Stimulated activated naive CD8-positive, alpha-beta T cell treated with anti-CD3 and anti-CD28 coated beads, Interleukin-15, Interleukin-2, amounts not matched to agents 100 ng/mL and 50 ng/mL, for 24 hours (primary cell): ENCODE measurements at regions not wholly inside any gene's neighbourhood (a gene's known extent, or its start where the extent isn't known, plus 50 kb on each side); places are given as distances from the start of the nearest gene placed in this dataset.
"Not testable (repeated sequence)": the region's sequence is repeated elsewhere in the genome, so short reads cannot be mapped to it uniquely, and the experiment has no call there.

Experiments
- H3K27ac Mint-ChIP-seq: one replicate; pipeline ENCODE4 v1.8.0; 2021; ENCODE audit warnings: mild to moderate bottlenecking, mixed read lengths
- H3K27me3 Mint-ChIP-seq: one replicate; pipeline ENCODE4 v1.8.0; 2021; ENCODE audit warnings: mixed read lengths
- H3K36me3 Mint-ChIP-seq: one replicate; pipeline ENCODE4 v1.8.0; 2021; ENCODE audit warnings: low read depth, mixed read lengths
- H3K4me1 Mint-ChIP-seq: one replicate; pipeline ENCODE4 v1.8.0; 2021; ENCODE audit warnings: low read depth, mixed read lengths
- H3K4me3 Mint-ChIP-seq: one replicate; pipeline ENCODE4 v1.8.0; 2021; ENCODE audit warnings: mild to moderate bottlenecking, mixed read lengths
- H3K9me3 Mint-ChIP-seq: one replicate; pipeline ENCODE4 v1.8.0; 2021; ENCODE audit warnings: mixed read lengths

GRCh38 chr14:106211334-106211900 lies 685.0 kb downstream of the TMEM121 start:
- Mint-ChIP-seq H3K4me3 (no peak overlapping the region), H3K27ac (no peak overlapping the region), H3K9me3 (no peaks in the 10 kb centered on the region), H3K27me3 (peaks cover 12% of the 10 kb centered on the region), H3K4me1 (peaks cover 7% of the 10 kb centered on the region), H3K36me3 (no peaks in the 10 kb centered on the region)

GRCh38 chr14:106215229-106215628 lies 688.8 kb downstream of the TMEM121 start:
- Mint-ChIP-seq H3K4me1 (peaks cover 4% of the 10 kb centered on the region), H3K4me3 (no peak overlapping the region), H3K27ac (no peak overlapping the region), H3K27me3 (peaks cover 8% of the 10 kb centered on the region), H3K9me3 (no peaks in the 10 kb centered on the region), H3K36me3 (no peaks in the 10 kb centered on the region)

GRCh38 chr14:106216679-106217078 lies 690.3 kb downstream of the TMEM121 start:
- no peak overlapping the region for H3K4me3 Mint-ChIP-seq
- no peak overlapping the region for H3K27ac Mint-ChIP-seq
- H3K4me1 Mint-ChIP-seq, result no peaks in the 10 kb centered on the region
- peaks cover 8% of the 10 kb centered on the region for H3K27me3 Mint-ChIP-seq
- no peaks in the 10 kb centered on the region for H3K9me3 Mint-ChIP-seq
- H3K36me3 Mint-ChIP-seq, result no peaks in the 10 kb centered on the region

GRCh38 chr14:106218174-106218573 lies 691.8 kb downstream of the TMEM121 start:
- Mint-ChIP-seq H3K36me3 (no peaks in the 10 kb centered on the region), H3K27me3 (peaks cover 3% of the 10 kb centered on the region), H3K4me3 (no peak overlapping the region), H3K27ac (no peak overlapping the region), H3K4me1 (no peaks in the 10 kb centered on the region), H3K9me3 (no peaks in the 10 kb centered on the region)

GRCh38 chr14:106222311-106222710 lies 695.9 kb downstream of the TMEM121 start:
- Mint-ChIP-seq H3K36me3 (no peaks in the 10 kb centered on the region), H3K9me3 (no peaks in the 10 kb centered on the region), H3K27me3 (no peaks in the 10 kb centered on the region), H3K27ac (no peak overlapping the region), H3K4me1 (peaks cover 20% of the 10 kb centered on the region), H3K4me3 (no peak overlapping the region)

- H3K27ac Mint-ChIP-seq, result no peak overlapping the region
- H3K27me3 Mint-ChIP-seq, result no peaks in the 10 kb centered on the region
- H3K4me1 Mint-ChIP-seq, result peaks cover 23% of the 10 kb centered on the region
- H3K9me3 Mint-ChIP-seq, result no peaks in the 10 kb centered on the region
- no peaks in the 10 kb centered on the region for H3K36me3 Mint-ChIP-seq
- H3K4me3 Mint-ChIP-seq, result no peak overlapping the region
Observed at GRCh38 chr14:106222731-106223130, 696.3 kb downstream of the TMEM121 start.

- H3K4me3 Mint-ChIP-seq, result no peak overlapping the region
- no peaks in the 10 kb centered on the region for H3K36me3 Mint-ChIP-seq
- no peaks in the 10 kb centered on the region for H3K27me3 Mint-ChIP-seq
- H3K27ac Mint-ChIP-seq, result peak overlapping the region; percentile 58
- H3K9me3 Mint-ChIP-seq, result no peaks in the 10 kb centered on the region
- H3K4me1 Mint-ChIP-seq, result peaks cover 51% of the 10 kb centered on the region
Observed at GRCh38 chr14:106227793-106228192, 701.4 kb downstream of the TMEM121 start.

- no peaks in the 10 kb centered on the region for H3K9me3 Mint-ChIP-seq
- no peaks in the 10 kb centered on the region for H3K27me3 Mint-ChIP-seq
- H3K27ac Mint-ChIP-seq, result peak overlapping the region; percentile 78
- H3K4me1 Mint-ChIP-seq, result peaks cover 52% of the 10 kb centered on the region
- H3K36me3 Mint-ChIP-seq, result no peaks in the 10 kb centered on the region
- peak overlapping the region; percentile 65 for H3K4me3 Mint-ChIP-seq
Observed at GRCh38 chr14:106228541-106229158, 702.3 kb downstream of the TMEM121 start.

GRCh38 chr14:106230071-106230470 lies 703.7 kb downstream of the TMEM121 start:
- Mint-ChIP-seq H3K36me3 (no peaks in the 10 kb centered on the region), H3K27ac (no peak overlapping the region), H3K4me1 (peaks cover 52% of the 10 kb centered on the region), H3K4me3 (peak overlapping the region; percentile 33), H3K9me3 (no peaks in the 10 kb centered on the region), H3K27me3 (no peaks in the 10 kb centered on the region)

GRCh38 chr14:106233191-106233590 lies 706.8 kb downstream of the TMEM121 start:
- H3K4me1 Mint-ChIP-seq, result peaks cover 52% of the 10 kb centered on the region
- not testable (repeated sequence) for H3K27ac Mint-ChIP-seq, H3K9me3 Mint-ChIP-seq, H3K36me3 Mint-ChIP-seq, H3K27me3 Mint-ChIP-seq, H3K4me3 Mint-ChIP-seq

- peaks cover 40% of the 10 kb centered on the region for H3K4me1 Mint-ChIP-seq
- not testable (repeated sequence) for H3K36me3 Mint-ChIP-seq, H3K9me3 Mint-ChIP-seq, H3K27me3 Mint-ChIP-seq, H3K4me3 Mint-ChIP-seq
- H3K27ac Mint-ChIP-seq, result peak overlapping the region; percentile 39
Observed at GRCh38 chr14:106234525-106235254, 708.3 kb downstream of the TMEM121 start.

- Mint-ChIP-seq H3K27me3 (no peaks in the 10 kb centered on the region), H3K4me1 (peaks cover 34% of the 10 kb centered on the region), H3K9me3 (no peaks in the 10 kb centered on the region), H3K36me3 (no peaks in the 10 kb centered on the region), H3K4me3 (no peak overlapping the region), H3K27ac (no peak overlapping the region)
Observed at GRCh38 chr14:106235356-106236159, 709.2 kb downstream of the TMEM121 start.

- H3K27ac Mint-ChIP-seq, result no peak overlapping the region
- H3K36me3 Mint-ChIP-seq, result no peaks in the 10 kb centered on the region
- H3K27me3 Mint-ChIP-seq, result peaks cover 26% of the 10 kb centered on the region
Observed at GRCh38 chr14:106248321-106249192, 722.2 kb downstream of the TMEM121 start.

GRCh38 chr14:106253995-106254394 lies 727.6 kb downstream of the TMEM121 start:
- H3K4me3 Mint-ChIP-seq, H3K36me3 Mint-ChIP-seq, H3K4me1 Mint-ChIP-seq, H3K27ac Mint-ChIP-seq, H3K9me3 Mint-ChIP-seq: not testable (repeated sequence)
- H3K27me3 Mint-ChIP-seq, result peaks cover 12% of the 10 kb centered on the region

More at GRCh38 chr14:106248321-106249192, 722.2 kb downstream of the TMEM121 start:
- H3K4me3 Mint-ChIP-seq, result no peak overlapping the region
- H3K4me1 Mint-ChIP-seq, result no peaks in the 10 kb centered on the region
- no peaks in the 10 kb centered on the region for H3K9me3 Mint-ChIP-seq
